Activated naive CD4-positive, alpha-beta T cell treated with anti-CD3 and anti-CD28 coated beads, Interleukin-2, amount 50 U/mL, for 16 hours (primary cell): ENCODE measurements at regions not wholly inside any gene's neighbourhood (a gene's known extent, or its start where the extent isn't known, plus 50 kb on each side); places are given as distances from the start of the nearest gene placed in this dataset.

Experiments
- DNase-seq: peaks from one replicate; pipeline ENCODE4 v3.0.0-alpha.2; 2020

DNA sequence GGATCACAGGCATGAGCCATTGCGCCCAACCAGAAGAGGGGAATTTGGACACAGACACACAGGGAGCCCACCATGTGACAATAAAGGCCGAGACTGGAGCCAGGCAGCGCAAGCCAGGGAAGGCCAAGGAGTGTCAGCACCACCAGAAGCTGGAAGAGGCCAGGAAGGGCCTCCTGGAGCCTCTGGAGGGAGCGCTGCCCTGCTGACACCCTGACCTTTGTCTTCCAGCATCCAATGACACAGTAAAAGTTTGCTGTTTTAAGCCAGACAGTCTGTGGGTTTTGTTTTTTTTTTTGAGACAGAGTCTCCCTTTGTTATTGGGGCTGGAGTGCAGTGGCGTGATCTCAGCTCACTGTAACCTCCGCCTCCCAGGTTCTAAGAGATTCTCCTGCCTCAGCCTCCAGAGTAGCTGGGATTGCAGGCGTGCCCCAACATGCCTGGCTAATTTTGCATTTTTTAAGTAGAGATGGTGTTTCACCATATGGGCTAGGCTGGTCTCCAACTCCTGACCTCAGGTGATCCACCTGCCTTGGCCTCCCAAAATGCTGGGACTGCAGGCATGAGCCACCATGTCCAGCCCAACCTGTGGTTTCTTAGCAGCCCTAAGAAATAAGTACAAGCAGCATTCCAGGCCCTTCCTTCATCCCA lies 215.8 kb downstream of the CTTN start:
- no peak for DNase-seq

DNA sequence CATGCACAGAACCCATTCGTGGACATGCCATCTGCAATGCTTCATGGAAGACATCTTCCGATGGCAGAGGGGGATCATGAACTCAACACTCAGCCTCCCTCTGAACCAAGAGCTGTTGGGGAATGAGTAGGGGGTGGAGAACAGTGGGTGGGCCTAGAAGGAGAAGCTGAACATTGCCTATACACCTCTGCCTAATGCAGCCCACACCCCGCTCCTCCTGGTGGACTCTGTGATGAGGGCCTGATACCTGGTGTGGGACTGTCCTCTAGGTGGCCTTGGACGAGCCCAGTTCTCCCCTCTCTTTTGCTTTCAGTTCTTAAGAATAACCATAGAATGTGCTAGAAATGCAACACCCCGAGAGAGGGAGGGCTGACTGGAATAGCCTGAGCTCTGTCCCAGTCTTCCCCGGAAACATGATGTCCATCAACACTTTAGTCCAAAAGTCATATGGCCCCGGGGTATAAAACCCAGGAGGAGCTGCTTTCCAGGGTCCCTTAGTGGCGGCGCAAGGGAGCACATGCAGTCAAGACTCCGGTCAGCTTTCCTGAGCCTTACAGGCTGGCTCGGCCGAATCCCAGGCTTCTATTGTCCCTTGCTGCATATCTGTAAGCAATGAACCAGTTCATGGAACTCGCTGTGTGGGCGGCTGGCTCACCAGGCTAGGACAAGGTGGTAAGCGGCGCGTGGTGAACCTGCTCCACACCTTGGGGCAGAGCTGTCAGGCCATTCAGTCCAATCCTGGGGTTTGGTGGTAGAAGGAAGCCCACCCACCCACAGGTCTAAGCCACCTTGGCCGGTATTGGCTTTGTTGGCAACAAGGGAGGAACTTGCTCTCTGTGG lies 216.9 kb downstream of the CTTN start:
- no peak for DNase-seq

DNA sequence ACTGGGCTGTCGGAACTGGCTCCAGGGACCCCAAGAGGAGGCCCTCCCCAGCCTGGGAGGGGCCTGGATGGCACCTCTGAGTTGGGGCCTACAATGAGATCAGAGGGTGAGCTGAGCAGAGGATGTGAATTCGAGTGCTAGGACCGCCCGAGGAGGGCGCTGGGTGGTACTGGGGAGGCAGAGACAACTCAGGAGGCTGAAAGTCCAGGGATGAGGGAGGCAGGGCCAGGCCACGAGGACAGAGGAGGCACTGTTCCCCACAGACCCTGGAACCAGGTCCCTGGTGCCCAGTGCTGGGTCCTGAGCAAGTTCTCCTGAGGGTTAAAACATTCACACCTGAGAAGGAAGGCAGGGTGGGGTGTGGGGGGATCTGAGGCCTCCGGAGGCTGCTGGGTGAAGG lies 218.0 kb downstream of the CTTN start:
- DNase-seq = no peak

DNA sequence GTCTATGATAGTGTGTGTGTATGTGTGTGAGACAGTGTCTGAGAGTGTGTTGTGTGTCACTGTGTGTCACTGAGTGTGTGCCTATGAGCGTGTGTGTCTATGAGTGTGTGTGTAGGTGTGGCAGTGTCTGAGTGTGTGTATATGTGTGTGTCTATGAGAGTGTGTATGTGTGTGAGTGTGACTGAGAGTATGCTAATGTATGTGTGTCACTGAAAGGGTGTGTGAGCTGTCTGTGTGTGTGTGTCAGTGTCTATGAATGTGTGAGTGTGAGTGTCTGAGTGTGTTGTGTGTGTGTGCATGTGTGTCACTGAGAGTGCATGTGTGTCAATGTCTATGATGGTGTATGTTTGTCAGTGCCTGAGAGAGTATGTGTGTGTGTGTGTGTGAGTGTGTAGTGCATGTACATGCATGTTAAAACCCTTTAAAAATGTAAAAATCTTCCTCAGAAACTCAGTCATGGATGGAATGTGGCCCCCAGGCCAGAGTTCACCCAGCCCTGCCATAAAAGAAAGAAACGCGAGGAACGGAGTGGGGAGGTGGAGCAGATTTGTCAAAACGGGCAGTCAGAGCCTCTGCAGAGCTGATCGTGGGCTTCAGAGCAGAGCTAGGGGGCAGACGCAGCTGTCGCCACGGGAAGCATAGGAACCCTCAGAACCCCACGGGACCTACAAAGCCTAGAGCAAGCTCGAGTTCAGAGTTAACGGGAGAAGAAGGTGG lies 218.8 kb downstream of the CTTN start:
- DNase-seq = no peak

DNA sequence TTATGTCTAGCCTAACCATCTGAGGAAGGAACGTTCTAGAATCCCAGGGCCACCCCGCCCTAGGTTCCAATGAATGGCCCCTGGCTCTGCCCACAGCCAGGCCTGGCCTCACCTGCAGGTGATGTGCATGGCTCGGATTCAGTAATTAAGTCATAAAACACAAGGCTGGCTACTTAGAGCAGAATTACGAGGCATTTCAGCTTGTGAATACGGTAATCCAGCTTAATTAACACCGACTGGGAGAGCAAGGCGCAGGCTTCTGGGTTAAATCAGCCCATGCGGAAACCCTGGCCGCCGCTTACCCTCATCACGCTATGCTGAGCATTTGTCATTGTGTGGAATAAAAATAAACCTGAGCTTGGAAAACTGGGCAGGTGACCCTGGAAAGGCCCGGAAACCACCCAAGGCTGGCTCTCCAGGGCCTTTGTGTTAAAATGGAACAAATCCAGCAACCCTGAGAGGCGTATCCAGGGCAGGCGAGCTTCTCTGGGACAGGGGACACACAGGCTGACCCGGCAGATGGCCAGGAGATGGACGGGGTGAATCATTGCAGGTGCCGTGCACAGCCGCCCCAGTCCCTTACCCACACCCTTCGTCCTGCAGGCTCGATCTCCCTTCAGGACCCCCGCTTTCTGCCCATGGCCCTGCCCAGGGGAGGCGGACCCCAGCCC lies 220.2 kb downstream of the CTTN start:
- no peak for DNase-seq

DNA sequence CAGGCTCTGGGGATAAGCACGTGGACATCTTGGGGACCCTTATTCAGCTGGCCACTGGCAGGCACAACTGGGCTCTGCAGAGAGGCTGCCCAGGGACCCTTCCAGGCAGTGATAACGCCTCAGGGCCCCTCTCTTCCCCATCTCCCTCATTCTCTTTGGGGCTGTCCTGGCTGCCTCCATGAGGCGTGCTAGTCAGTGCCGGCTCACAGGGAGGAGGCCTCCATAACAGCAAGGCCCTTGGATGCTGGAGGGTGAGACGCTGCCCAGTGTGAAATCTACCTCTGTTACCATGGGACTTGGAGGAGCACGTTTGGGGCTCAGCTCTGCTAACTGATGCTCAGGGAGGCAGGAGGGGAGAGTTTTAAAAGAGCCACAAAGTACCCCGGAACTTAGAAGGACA lies 221.3 kb downstream of the CTTN start:
- DNase-seq = no peak

DNA sequence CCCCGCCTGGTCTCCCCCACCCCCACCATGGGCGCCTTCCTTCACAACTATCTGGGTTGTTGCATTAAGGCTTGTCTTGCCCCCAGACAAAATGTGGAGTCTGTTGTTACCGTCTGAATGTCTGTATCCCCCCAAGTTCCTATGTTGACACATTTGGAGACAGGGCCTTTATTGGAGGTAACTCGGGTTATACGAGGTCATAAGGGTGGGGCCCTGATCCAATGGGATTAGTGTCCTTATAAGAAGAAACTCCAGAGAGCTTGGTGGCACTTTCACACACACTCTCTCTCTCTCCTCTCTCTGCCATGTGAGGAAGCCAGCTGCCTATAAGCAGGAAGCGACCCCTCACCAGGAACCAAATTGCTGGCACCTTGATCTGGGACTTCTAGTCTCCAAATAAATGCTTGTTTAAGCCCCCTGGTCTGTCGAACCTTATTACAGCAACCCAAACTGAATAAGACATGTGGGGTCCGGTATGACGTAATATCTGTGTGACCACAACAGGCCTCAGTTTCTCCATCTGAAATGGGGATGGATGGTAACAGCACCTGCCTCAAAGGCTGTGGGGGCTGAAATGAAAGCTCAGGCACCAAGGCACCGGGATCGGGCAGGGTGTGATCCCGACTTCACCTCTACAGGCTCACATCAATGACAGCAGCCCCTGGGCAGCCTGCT lies 222.3 kb downstream of the CTTN start:
- DNase-seq = no peak

DNA sequence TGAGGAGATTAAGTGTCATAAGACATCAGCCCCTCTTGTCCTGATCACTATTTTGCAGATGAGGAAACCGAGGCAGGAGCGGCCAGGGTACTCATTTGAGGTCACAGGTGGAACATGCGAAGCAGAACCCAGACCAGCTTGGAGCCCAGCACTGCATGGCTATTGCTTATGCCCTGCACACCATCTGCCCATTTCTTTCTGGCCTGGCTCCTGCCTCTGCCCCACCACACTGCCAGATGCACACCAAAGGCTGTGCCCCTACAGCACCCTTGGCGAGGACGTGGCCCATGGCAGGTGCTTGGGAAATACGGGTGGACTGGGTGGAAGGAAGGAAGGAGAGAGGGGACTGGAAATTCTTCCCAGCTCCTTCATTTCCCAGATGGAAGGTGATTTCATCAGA lies 222.9 kb downstream of the CTTN start:
- no peak for DNase-seq

DNA sequence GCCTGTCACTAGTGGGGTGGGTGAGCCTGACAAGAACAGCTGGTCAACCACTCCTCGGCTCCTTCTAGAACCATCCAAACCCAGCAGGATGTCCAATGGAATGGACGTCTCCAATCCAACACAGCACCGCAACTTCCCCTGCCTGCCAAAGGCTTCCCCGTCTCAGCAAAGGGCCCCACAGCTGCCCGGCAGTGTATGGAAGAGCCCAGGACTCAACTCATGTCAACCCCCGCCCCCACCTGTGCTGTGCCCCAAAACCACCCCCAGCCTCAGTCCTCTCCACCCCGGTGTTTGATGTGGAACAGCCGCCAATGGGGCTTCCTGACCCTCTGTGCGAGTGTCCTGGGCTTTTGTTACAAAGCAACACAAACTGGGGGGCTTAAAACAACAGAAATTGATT lies 223.8 kb downstream of the CTTN start:
- no peak for DNase-seq

DNA sequence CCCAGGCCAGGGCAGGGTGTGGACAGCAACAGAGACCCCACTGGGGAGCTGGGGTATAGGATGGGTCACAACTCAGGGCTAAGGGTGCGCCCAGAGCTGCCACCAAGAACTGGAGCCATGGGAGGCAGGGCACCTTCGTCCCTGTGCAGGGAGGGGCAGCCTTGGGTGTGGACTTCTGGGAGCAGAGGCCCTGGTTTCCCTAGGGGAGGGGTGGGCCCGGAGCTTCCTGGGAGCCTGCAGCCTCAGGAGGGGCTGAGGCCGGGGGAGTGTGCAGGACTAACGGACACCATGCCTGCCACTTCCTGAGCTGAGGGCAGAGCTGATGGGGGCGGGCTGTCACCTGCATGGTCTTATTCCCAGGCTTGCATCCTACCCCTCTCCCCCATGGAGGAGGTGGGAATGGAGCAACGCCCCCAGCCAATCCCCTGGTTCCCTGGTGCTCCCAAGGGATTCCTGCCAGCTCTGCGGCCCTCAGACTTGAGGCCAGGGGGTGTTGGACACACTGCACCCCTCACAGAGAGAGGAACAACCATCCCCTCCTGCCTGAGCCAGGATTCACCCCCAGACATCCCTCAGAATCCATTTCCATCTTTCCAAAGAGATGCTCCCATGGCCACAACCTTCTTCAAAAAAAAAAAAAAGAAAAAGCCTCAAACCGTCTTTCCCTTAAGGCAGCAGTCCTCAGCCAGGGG lies 225.7 kb downstream of the CTTN start:
- no peak for DNase-seq

DNA sequence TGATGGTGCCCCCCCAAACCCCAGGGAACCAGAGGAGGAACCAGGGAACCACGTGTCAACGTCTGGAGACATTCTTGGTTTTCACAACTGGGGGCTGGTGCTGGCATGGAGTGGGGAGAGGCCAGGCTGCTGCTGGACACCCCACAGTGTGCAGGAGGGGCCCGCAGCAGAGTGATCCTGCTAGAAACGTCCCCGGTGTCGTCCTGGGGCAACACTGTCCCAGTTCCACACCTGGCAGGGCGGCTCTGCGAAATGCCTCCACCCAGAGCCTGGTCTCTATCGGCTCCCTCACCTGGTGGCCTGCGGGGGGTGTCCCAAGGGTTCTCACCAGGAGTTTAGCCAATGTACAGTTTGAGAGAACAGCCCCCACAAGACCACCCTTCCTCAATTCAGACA lies 226.3 kb downstream of the CTTN start:
- no peak for DNase-seq

DNA sequence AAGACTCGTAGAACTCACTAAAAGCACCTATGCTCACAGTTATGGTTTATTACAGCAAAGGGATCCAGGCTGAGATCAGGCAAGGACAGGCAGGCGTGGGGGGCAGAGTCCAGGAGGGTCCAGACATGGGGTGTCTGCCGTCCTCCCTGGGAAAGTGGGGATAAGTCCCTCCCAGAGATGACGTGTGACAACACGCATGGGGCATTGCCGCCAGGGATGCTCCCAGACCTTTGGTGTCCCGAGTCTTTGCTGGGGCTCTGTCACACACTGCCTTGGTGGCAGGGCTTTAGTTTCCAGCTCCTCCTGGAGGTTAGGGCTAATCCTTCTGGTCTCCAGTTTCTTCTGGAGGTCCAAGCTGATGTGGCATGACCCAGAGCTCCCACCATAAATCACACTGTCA lies 226.7 kb downstream of the CTTN start:
- no peak for DNase-seq

DNA sequence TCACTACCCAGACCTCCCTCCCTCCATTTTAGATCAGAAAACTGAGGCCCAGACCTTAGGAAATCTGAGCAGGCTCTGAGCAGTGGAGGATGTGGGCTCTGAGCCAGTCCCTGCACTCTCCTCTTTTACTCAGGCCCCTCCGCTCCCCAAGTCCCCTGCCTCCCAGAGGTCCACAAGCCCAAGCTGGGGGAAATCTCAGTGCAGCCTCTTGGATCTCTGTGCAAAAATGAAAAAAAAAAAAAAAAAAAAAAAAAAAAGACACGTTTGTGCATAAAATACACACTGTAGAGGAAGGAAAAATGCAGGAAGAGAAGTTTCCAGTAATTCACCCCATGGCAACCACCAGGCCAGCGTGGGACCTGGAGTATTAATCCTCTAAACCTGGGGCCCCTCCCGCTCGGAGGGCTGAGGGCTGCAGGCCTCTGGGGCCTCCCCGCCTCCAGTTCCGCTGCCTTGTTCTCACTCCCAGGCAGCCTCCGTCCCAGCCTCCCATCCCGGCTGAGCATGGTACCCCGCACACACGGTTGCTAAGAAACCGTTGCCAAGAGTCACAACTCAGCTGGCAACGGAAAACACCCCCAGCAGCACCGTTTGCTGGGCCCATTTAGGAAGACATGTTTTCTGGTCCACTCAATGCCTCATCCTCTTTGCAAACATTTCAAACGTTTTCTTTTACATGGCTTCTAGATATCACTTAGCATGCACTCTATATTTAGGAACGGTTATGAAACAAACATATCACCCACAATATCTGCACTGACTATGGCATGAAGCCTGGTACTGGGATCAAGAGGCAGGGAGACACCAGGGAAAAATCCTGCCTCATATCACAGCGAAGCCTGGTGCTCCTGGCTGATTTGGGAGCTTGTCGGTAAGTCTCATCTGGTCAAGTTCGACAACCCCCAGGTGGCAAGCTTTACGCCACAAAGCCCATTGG lies 227.5 kb downstream of the CTTN start:
- no peak for DNase-seq

DNA sequence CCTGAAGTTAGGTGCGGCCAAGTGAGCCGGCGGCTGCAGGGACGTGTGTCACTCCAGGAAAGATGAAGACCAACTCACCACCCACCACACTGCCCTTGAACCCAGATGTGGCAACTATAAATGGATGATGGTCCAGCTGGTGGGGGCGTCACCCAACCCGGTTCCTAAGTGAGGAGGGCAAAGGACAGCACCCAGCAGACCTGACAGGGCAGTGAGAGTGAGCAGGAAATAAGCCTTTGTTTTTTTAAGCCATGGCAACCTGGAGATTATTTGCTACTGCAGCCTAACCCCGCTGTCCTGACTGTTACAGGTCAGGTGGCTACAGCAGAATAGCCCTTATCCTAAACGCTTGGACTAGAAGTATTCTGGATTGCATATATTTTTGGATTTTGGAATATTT lies 228.9 kb downstream of the CTTN start:
- DNase-seq = no peak

DNA sequence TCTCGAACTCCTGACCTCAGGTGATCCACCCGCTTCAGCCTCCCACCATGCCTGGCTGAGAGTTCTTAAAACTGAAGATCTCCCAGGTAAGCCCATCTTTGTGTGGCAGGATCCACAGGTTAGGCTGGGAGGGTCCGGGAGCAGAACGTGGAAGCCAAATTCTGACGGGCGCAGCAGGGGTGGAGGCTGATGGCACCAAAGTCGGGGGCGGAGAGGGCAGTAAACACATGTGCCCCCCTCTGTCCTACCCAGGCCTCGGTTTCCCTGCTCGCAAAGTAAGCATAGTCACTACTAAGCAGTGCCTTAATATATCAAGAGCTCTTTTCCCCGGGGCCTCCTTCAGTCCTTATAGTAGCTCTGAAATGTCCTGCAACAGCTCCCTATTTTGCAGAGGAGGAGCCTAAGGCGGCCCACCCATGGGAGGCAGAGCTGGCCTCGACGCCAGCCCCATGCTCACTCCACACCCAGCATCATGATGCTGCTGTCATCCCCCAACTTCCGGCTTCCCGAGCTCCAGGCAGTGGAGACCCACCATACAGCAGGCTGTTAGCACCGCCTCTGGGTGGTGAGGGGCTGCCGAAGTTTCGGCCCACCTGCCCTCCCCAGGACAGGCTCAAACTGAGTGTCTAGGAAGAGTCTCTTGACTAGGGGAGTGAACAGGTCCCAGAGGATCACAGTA lies 230.0 kb downstream of the CTTN start:
- DNase-seq = no peak

DNA sequence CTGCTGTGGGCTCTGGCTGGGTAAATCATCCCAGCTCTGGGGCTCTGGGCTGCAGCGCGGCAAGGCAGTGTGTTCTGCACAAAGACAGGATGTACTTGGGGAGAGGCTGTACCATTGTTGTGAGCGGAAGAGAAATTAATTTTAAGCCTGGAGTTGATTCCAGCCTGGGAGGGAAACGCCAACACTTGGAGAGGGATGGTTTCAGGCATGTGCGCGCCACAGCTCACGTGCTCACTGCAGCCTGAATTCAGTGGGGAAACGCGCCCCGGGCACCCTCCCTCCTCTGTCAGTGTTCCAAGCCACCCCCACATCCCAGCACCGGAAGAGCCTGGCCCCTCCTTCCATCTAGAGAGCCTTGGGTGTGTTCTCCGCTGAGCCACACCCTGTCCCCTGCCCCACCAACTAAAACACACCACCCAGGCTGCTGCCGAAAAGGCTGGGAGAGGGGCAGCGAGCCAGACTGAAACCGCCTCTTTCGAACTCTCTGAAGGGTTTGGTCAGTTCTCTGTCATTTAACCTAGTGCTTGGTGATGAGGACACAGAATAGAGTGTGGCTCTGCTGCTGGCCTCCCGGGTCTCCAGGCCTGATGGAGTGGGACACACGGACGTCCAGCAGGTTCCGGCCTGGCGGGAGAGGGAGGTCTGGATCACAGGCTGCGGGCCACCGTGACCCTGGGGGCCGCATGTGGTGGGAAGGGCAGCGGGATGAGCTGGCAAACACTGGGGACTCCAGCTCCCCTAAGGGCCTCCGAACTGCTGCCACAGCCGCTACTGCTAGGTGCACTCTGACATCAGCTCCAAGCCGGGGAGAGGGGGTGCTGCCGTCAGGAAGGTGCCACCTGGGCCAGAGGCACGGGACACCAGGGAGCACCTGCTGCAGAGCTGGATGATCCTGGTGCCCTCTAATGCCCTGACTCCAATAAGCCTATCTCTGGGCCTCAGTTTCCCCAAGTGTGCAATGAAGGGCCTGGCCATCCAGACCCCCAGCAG lies 230.8 kb downstream of the CTTN start:
- no peak for DNase-seq

DNA sequence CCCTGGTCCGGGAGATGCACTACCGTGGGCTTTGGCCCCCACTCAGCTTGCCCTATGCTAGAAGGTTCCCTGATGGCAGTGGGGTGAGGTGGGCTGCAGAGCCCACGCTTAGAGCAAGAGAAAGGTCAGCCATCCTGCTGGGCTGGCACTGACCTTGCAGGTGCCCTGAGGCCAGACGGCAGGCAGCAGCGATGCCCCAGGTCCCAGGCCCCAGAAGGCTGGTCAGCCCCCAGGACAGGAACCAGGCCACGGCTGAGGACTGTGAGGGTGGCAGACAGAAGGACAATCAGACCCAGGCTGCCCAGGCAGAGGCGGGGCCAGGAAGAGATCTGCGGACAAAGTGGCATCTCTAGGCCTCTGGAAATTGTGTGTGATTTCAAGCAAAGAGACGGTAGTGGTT lies 231.7 kb downstream of the CTTN start:
- DNase-seq = no peak

DNA sequence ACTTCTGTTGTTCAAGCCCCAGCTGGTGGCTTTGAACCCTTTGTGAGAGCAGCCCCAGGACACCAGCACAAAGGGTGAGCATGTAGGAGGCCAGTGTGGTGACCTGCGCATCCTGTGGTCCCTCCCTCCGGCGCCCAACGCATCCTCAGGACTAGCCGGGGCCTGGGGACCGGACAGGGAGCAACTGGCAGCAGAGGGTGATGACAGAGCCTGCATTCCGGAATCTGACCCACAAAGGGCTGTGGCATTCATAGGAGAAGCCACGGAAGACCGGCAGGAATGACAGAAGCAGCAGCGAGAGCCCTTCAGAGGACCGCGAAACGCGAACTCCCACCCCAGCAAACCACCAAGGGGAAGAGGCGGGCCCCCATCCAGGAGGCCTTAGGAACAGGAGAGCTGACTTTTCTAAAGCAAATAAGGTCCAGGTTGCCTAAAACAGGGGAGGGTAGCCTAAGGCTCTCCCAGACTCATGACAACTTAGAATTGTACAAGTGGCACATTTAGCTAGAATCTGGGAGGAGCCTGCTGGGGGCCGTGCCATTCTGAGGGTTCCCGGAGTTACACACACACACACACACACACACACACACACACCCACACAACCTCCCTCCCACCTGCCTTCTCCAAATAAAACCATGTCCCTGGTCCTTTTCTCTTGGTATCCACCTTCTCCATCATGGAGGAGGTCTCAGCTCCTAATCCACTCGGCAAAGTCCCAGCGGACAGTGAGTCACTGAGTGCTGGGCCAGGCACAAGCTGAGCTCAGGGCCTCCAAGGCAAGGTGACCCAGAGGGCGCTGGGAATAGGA lies 232.7 kb downstream of the CTTN start:
- no peak for DNase-seq
